OCI-LY3 (cell line): ENCODE measurements at regions not wholly inside any gene's neighbourhood (a gene's known extent, or its start where the extent isn't known, plus 50 kb on each side); places are given as distances from the start of the nearest gene placed in this dataset.

Experiments used
- EZH2phosphoT487 ChIP-seq: fragments of 200-600 bp; shearing (Covaris generic); IDR thresholded peaks from 2 replicates; pipeline ENCODE4 v1.6.1; 2018; ENCODE audit warnings: antibody characterized with exemption, mixed run types, low read depth
- TF ChIP-seq, protein P1 (sequence below): fragments of 200-600, 300-600 bp; sonication (generic); IDR thresholded peaks from 2 replicates; pipeline ENCODE4 v1.5.1; 2014; ENCODE audit warnings: antibody characterized with exemption, low read length, low read depth

GRCh38 chr1:47679826-47680225 is 242.0 kb downstream of the FOXD2 start:
- TF ChIP-seq, protein P1, sequence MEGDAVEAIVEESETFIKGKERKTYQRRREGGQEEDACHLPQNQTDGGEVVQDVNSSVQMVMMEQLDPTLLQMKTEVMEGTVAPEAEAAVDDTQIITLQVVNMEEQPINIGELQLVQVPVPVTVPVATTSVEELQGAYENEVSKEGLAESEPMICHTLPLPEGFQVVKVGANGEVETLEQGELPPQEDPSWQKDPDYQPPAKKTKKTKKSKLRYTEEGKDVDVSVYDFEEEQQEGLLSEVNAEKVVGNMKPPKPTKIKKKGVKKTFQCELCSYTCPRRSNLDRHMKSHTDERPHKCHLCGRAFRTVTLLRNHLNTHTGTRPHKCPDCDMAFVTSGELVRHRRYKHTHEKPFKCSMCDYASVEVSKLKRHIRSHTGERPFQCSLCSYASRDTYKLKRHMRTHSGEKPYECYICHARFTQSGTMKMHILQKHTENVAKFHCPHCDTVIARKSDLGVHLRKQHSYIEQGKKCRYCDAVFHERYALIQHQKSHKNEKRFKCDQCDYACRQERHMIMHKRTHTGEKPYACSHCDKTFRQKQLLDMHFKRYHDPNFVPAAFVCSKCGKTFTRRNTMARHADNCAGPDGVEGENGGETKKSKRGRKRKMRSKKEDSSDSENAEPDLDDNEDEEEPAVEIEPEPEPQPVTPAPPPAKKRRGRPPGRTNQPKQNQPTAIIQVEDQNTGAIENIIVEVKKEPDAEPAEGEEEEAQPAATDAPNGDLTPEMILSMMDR: no peak
- TF ChIP-seq EZH2phosphoT487: no peak
